HCT116 (cell line): ENCODE measurements at regions not wholly inside any gene's neighbourhood (a gene's known extent, or its start where the extent isn't known, plus 50 kb on each side); places are given as distances from the start of the nearest gene placed in this dataset.

Experiments
- ATAC-seq: fragments of 200-7000 bp; cut with Tn5 transposase; 2 replicates; pipeline ENCODE4 v1.9.1; 2020; ENCODE audit warnings: mild to moderate bottlenecking, moderate library complexity
- BruUV-seq: library from RNA; stranded (reverse); fragments of 400-500 nt; replicated peaks from 2 replicates; lab custom pipeline; 2021; lab: Mats Ljungman, UMichigan
- CTCF ChIA-PET: fragments of 300-600 bp; sonication (Branson Sonifier 250); formaldehyde crosslinking; loops from one replicate; lab custom pipeline; 2021; ENCODE audit warnings: antibody characterized with exemption; lab: Charles Lee
- POLR2A ChIA-PET: fragments of 300-600, 350-600 bp; sonication (Branson Sonifier 250); formaldehyde crosslinking; loops from one replicate; lab custom pipeline; 2021; ENCODE audit warnings: antibody characterized with exemption; lab: Charles Lee
- RAD21 ChIA-PET, 2 experiments: fragments of 300-600 bp; sonication (Branson Sonifier 250); formaldehyde crosslinking; loops; one replicate each; lab custom pipeline; 2023; ENCODE audit warnings: low total read pairs in 2 of 2; ENCODE audit not compliant: uncharacterized antibody in 2 of 2, unreplicated experiment in 2 of 2, low non-redundant PET in 1 of 2; lab: Charles Lee
- DNase-seq: peaks from one replicate; pipeline ENCODE4 v3.0.0-alpha.2; 2010; ENCODE audit warnings: low read depth, low spot score
- H2AFZ ChIP-seq: fragments of 200-600 bp; shearing (Covaris generic), sonication (generic); 2 replicates; pipeline ENCODE4 v1.6.1; 2017; ENCODE audit warnings: low read depth, mixed run types, mixed read lengths, antibody characterized with exemption, low read length; ENCODE audit not compliant: poor library complexity, severe bottlenecking
- H3K27ac ChIP-seq: 2 replicates; pipeline ENCODE4 v1.5.1; 2012; ENCODE audit warnings: low read depth, low read length
- H3K27me3 ChIP-seq: fragments of 200-600 bp; sonication (generic); 2 replicates; pipeline ENCODE4 v1.6.1; 2016; ENCODE audit warnings: mixed run types, low read length, mixed read lengths; ENCODE audit not compliant: insufficient read depth
- H3K36me3 ChIP-seq, 2 experiments: fragments of 200-500 bp in 1 of 2; fragments of 200-600 bp in 1 of 2; sonication (Bioruptor generic) in 1 of 2; sonication (generic) in 1 of 2; 2 replicates each; pipeline versions ENCODE4 v1.5.1 to v1.6.1; 2014 to 2016; ENCODE audit warnings: low read length in 2 of 2, inconsistent platforms in 1 of 2, mixed read lengths in 1 of 2, mixed run types in 1 of 2; ENCODE audit not compliant: insufficient read depth in 2 of 2, control insufficient read depth in 1 of 2
- H3K4me1 ChIP-seq, 2 experiments: fragments of 200-600 bp in 1 of 2; sonication (generic) in 1 of 2; 2 replicates each; pipeline versions ENCODE4 v1.5.1 to v1.6.1; 2012 to 2017; ENCODE audit warnings: low read length in 2 of 2, inconsistent platforms in 1 of 2, mild to moderate bottlenecking in 1 of 2, mixed read lengths in 1 of 2, mixed run types in 1 of 2, moderate library complexity in 1 of 2; ENCODE audit not compliant: insufficient read depth in 2 of 2, control insufficient read depth in 1 of 2
- H3K4me2 ChIP-seq: fragments of 200-600 bp; sonication (generic); 2 replicates; pipeline ENCODE4 v1.6.1; 2017; ENCODE audit warnings: mixed run types, low read length, mixed read lengths
- H3K4me3 ChIP-seq, 2 experiments: fragments of 200-600 bp in 1 of 2; sonication (generic) in 1 of 2; replicated peaks in 1 of 2; 2 replicates each; pipeline ENCODE4 v1.5.1; 2011 to 2016; ENCODE audit warnings: low read length in 2 of 2, control low read depth in 1 of 2, low read depth in 1 of 2, mild to moderate bottlenecking in 1 of 2, mixed read lengths in 1 of 2, mixed run types in 1 of 2
- H3K79me2 ChIP-seq: fragments of 200-600 bp; sonication (generic); 2 replicates; pipeline ENCODE4 v1.6.1; 2017; ENCODE audit warnings: mild to moderate bottlenecking, mixed run types, low read length, moderate library complexity, mixed read lengths; ENCODE audit not compliant: insufficient read depth
- H3K9ac ChIP-seq: fragments of 200-600 bp; sonication (generic); 2 replicates; pipeline ENCODE4 v1.6.1; 2016; ENCODE audit warnings: low read length, mixed read lengths
- H3K9me2 ChIP-seq: fragments of 200-600 bp; sonication (generic), shearing (Covaris generic); 2 replicates; pipeline ENCODE4 v1.6.1; 2017; ENCODE audit warnings: mixed run types, mild to moderate bottlenecking, moderate library complexity; ENCODE audit not compliant: insufficient read depth
- H3K9me3 ChIP-seq, 2 experiments: fragments of 200-500 bp in 1 of 2; fragments of 200-600 bp in 1 of 2; sonication (Bioruptor generic) in 1 of 2; sonication (generic) in 1 of 2; 2 replicates each; pipeline ENCODE4 v1.6.1; 2014 to 2017; ENCODE audit warnings: low read length in 2 of 2, mixed read lengths in 2 of 2, inconsistent platforms in 1 of 2, low read depth in 1 of 2, mild to moderate bottlenecking in 1 of 2, mixed run types in 1 of 2, moderate library complexity in 1 of 2; ENCODE audit not compliant: control insufficient read depth in 1 of 2, insufficient read depth in 1 of 2
- H4K20me1 ChIP-seq: fragments of 200-600 bp; sonication (generic), shearing (Covaris generic); 2 replicates; pipeline ENCODE4 v1.6.1; 2017; ENCODE audit warnings: mixed run types, mild to moderate bottlenecking, moderate library complexity; ENCODE audit not compliant: insufficient read depth
- CBX3 ChIP-seq: IDR thresholded peaks from 2 replicates; pipeline ENCODE4 v1.6.1; 2012; ENCODE audit warnings: low read depth
- EGR1 ChIP-seq: IDR thresholded peaks from 2 replicates; pipeline ENCODE4 v1.6.1; 2012; ENCODE audit warnings: low read depth
- ELF1 ChIP-seq: IDR thresholded peaks from 2 replicates; pipeline ENCODE4 v1.6.1; 2012; ENCODE audit warnings: low read depth, borderline replicate concordance
- EZH2 ChIP-seq: fragments of 200-600 bp; sonication (generic); IDR thresholded peaks from 2 replicates; pipeline ENCODE4 v1.6.1; 2017; ENCODE audit warnings: antibody characterized with exemption, mixed run types
- EZH2phosphoT487 ChIP-seq: fragments of 200-600 bp; IDR thresholded peaks from 2 replicates; pipeline ENCODE4 v1.6.1; 2018; ENCODE audit warnings: antibody characterized with exemption, borderline replicate concordance
- FOSL1 ChIP-seq: IDR thresholded peaks from 2 replicates; pipeline ENCODE4 v1.6.1; 2012; ENCODE audit warnings: low read depth
- JUND ChIP-seq: IDR thresholded peaks from 2 replicates; pipeline ENCODE4 v1.6.1; 2012
- POLR2A ChIP-seq: IDR thresholded peaks from 2 replicates; pipeline ENCODE4 v1.7.0; 2011; ENCODE audit warnings: borderline replicate concordance; ENCODE audit not compliant: insufficient read depth, insufficient read length; ENCODE audit errors: extremely low read depth
- RAD21 ChIP-seq: IDR thresholded peaks from 2 replicates; pipeline ENCODE4 v1.6.1; 2012; ENCODE audit warnings: low read depth, mild to moderate bottlenecking
- SIN3A ChIP-seq: IDR thresholded peaks from 2 replicates; pipeline ENCODE4 v1.6.1; 2012; ENCODE audit warnings: low read depth
- SP1 ChIP-seq: IDR thresholded peaks from 2 replicates; pipeline ENCODE4 v1.6.1; 2012; ENCODE audit warnings: low read depth
- SRF ChIP-seq: IDR thresholded peaks from 2 replicates; pipeline ENCODE4 v1.6.1; 2012; ENCODE audit warnings: low read depth
- TCF7L2 ChIP-seq: IDR thresholded peaks from 2 replicates; pipeline ENCODE4 v1.7.0; 2011; ENCODE audit warnings: borderline replicate concordance, inconsistent platforms; ENCODE audit not compliant: insufficient read depth, insufficient read length; ENCODE audit errors: extremely low read depth
- YY1 ChIP-seq: IDR thresholded peaks from 2 replicates; pipeline ENCODE4 v1.6.1; 2011; ENCODE audit warnings: low read length, low read depth, moderate library complexity, mild to moderate bottlenecking; ENCODE audit not compliant: insufficient replicate concordance; ENCODE audit errors: extremely low read depth
- ZNF274 ChIP-seq: fragments of 200-500 bp; sonication (Bioruptor generic); IDR thresholded peaks from 2 replicates; pipeline ENCODE4 v1.6.1; 2014; ENCODE audit warnings: mild to moderate bottlenecking, low read depth, low read length, inconsistent platforms
- intact Hi-C: fragments of 100-400 bp; cut with micrococcal nuclease; formaldehyde crosslinking; loops from 2 replicates; pipeline ENCODE4 v1.10.0; 2022
- TF ChIP-seq, protein P1 (sequence below): IDR thresholded peaks from 2 replicates; pipeline ENCODE4 v1.6.1; 2011; ENCODE audit warnings: mild to moderate bottlenecking, low read length, moderate library complexity; ENCODE audit not compliant: insufficient replicate concordance; ENCODE audit errors: extremely low read depth
- TF ChIP-seq, protein P2 (sequence below): IDR thresholded peaks from 2 replicates; pipeline ENCODE4 v1.6.1; 2012; ENCODE audit warnings: low read depth
- TF ChIP-seq, protein P3 (sequence below): IDR thresholded peaks from 2 replicates; pipeline ENCODE4 v1.6.1; 2012
- TF ChIP-seq, protein P4 (sequence below), 3 experiments: fragments of 200-600 bp in 1 of 3; sonication (generic) in 1 of 3; IDR thresholded peaks in 2 of 3; conservative IDR thresholded peaks in 1 of 3; 2 replicates each; pipeline ENCODE4 v1.5.1; 2012 to 2017; ENCODE audit warnings: low read depth in 2 of 3, low read length in 2 of 3, antibody characterized with exemption in 1 of 3, borderline replicate concordance in 1 of 3, control low read depth in 1 of 3, mild to moderate bottlenecking in 1 of 3, mixed read lengths in 1 of 3, mixed run types in 1 of 3, moderate library complexity in 1 of 3; ENCODE audit not compliant: insufficient read depth in 1 of 3

DNA sequence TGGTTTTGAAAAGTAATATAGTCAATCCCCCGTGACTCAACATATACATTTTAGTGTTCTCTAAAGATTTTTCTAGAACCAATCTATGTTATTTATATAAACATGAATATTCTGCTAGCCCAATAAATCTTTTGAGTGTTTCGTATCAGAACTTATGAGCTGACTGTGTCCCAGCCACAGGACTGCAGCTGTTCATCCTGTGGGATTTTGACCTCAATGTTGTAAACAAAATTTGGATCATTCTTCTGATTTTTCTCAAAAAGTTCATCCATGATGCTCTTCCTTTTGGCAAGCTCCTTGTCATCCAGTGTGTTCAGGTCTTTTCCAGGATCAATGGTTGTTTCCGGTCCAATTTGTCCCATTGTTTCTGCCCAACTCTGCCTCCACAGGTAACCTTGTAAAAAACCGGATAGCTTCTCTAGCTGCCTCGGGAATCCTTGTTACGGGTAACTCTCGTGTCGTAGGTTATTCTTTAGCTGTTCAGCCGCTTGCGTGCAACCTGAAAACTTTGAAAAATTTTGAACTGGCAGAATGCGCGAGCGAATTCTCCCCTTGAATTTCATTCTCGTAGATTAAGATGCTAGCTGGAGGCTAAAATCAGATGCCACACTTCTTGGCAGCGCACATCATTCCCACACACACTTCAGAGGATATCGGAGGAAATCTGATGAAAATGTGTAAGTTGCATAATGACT is 195.2 kb downstream of the SH3BP4 start:
- Histone ChIP-seq H3K27ac (no peak overlapping the region), H3K4me3 (no peak overlapping the region), H3K4me1 (no peaks in the 10 kb centered on the region), H4K20me1 (no peaks in the 10 kb centered on the region), H3K36me3 (no peaks in the 10 kb centered on the region), H3K9me2 (no peaks in the 10 kb centered on the region), H3K27me3 (peaks cover 11% of the 10 kb centered on the region; the same call in 1 of the 2 replicates), H3K4me2 (no peak overlapping the region), H3K79me2 (no peaks in the 10 kb centered on the region), H3K9me3 (no peaks in the 10 kb centered on the region), H2AFZ (no peak overlapping the region), H3K9ac (no peak overlapping the region)
- ChIA-PET RAD21 (interaction anchor here in 1 of 2 experiments (0.6 kb wide), 1 partner anchor 1930 kb away, joined by 4 read pairs; no protein-coding TSS in a partner anchor), CTCF (interaction anchor here (2.4 kb wide), 1 partner anchor 30 kb away, joined by 6 read pairs; no protein-coding TSS in a partner anchor), POLR2A (no interaction called here)
- DNase-seq: no peak
- TF ChIP-seq JUND: no peak
- TF ChIP-seq FOSL1: no peak
- no peak for TF ChIP-seq EZH2phosphoT487
- TF ChIP-seq SP1: no peak
- TF ChIP-seq ELF1: no peak
- TF ChIP-seq, protein P1, sequence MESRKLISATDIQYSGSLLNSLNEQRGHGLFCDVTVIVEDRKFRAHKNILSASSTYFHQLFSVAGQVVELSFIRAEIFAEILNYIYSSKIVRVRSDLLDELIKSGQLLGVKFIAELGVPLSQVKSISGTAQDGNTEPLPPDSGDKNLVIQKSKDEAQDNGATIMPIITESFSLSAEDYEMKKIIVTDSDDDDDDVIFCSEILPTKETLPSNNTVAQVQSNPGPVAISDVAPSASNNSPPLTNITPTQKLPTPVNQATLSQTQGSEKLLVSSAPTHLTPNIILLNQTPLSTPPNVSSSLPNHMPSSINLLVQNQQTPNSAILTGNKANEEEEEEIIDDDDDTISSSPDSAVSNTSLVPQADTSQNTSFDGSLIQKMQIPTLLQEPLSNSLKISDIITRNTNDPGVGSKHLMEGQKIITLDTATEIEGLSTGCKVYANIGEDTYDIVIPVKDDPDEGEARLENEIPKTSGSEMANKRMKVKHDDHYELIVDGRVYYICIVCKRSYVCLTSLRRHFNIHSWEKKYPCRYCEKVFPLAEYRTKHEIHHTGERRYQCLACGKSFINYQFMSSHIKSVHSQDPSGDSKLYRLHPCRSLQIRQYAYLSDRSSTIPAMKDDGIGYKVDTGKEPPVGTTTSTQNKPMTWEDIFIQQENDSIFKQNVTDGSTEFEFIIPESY: no peak
- no peak for TF ChIP-seq SIN3A
- TF ChIP-seq, protein P2, sequence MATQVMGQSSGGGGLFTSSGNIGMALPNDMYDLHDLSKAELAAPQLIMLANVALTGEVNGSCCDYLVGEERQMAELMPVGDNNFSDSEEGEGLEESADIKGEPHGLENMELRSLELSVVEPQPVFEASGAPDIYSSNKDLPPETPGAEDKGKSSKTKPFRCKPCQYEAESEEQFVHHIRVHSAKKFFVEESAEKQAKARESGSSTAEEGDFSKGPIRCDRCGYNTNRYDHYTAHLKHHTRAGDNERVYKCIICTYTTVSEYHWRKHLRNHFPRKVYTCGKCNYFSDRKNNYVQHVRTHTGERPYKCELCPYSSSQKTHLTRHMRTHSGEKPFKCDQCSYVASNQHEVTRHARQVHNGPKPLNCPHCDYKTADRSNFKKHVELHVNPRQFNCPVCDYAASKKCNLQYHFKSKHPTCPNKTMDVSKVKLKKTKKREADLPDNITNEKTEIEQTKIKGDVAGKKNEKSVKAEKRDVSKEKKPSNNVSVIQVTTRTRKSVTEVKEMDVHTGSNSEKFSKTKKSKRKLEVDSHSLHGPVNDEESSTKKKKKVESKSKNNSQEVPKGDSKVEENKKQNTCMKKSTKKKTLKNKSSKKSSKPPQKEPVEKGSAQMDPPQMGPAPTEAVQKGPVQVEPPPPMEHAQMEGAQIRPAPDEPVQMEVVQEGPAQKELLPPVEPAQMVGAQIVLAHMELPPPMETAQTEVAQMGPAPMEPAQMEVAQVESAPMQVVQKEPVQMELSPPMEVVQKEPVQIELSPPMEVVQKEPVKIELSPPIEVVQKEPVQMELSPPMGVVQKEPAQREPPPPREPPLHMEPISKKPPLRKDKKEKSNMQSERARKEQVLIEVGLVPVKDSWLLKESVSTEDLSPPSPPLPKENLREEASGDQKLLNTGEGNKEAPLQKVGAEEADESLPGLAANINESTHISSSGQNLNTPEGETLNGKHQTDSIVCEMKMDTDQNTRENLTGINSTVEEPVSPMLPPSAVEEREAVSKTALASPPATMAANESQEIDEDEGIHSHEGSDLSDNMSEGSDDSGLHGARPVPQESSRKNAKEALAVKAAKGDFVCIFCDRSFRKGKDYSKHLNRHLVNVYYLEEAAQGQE: no peak
- no peak for TF ChIP-seq RAD21
- TF ChIP-seq, protein P3, sequence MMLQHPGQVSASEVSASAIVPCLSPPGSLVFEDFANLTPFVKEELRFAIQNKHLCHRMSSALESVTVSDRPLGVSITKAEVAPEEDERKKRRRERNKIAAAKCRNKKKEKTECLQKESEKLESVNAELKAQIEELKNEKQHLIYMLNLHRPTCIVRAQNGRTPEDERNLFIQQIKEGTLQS: no peak
- no peak for TF ChIP-seq TCF7L2
- TF ChIP-seq EZH2: no peak
- no peak for TF ChIP-seq ZNF274
- no peak for TF ChIP-seq SRF
- no peak for TF ChIP-seq EGR1
- TF ChIP-seq YY1: no peak
- TF ChIP-seq POLR2A: no peak
- TF ChIP-seq, protein P4, sequence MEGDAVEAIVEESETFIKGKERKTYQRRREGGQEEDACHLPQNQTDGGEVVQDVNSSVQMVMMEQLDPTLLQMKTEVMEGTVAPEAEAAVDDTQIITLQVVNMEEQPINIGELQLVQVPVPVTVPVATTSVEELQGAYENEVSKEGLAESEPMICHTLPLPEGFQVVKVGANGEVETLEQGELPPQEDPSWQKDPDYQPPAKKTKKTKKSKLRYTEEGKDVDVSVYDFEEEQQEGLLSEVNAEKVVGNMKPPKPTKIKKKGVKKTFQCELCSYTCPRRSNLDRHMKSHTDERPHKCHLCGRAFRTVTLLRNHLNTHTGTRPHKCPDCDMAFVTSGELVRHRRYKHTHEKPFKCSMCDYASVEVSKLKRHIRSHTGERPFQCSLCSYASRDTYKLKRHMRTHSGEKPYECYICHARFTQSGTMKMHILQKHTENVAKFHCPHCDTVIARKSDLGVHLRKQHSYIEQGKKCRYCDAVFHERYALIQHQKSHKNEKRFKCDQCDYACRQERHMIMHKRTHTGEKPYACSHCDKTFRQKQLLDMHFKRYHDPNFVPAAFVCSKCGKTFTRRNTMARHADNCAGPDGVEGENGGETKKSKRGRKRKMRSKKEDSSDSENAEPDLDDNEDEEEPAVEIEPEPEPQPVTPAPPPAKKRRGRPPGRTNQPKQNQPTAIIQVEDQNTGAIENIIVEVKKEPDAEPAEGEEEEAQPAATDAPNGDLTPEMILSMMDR (IDR thresholded peaks at IDR 0.05 in 2 of 3, conservative IDR thresholded peaks at IDR 0.05 in 1 of 3; ENCODE audit: borderline replicate concordance in 1 of 3, insufficient read depth in 1 of 3, low read depth in 2 of 3, low read length in 2 of 3): no peak
- no peak for TF ChIP-seq CBX3
- ATAC-seq: no peak
- intact Hi-C loops: no loop called here
- BruUV-seq: no TSS peak
